AG04450 (cell line): ENCODE measurements at regions not wholly inside any gene's neighbourhood (a gene's known extent, or its start where the extent isn't known, plus 50 kb on each side); places are given as distances from the start of the nearest gene placed in this dataset.

Source experiments
- CTCF ChIA-PET: fragments of 300-600, 350-600 bp; formaldehyde crosslinking; extraction: SDS; loops from one replicate; lab custom pipeline; 2022; ENCODE audit warnings: antibody characterized with exemption, inconsistent platforms; lab: Charles Lee
- POLR2A ChIA-PET: fragments of 350-600 bp; formaldehyde crosslinking; extraction: SDS; loops from one replicate; lab custom pipeline; 2021; ENCODE audit warnings: antibody characterized with exemption, inconsistent platforms; lab: Yijun Ruan, JAX
- DNase-seq: peaks from one replicate; pipeline ENCODE4 v3.0.0-alpha.2; 2011; ENCODE audit warnings: low read depth, low spot score
- H3K27ac ChIP-seq: one replicate; pipeline ENCODE4 v1.5.1; 2012; ENCODE audit warnings: low read depth, low read length, control low read depth
- H3K27me3 ChIP-seq: one replicate; pipeline ENCODE4 v1.6.0; 2012; ENCODE audit warnings: low read length; ENCODE audit not compliant: control insufficient read depth, insufficient read depth
- H3K4me3 ChIP-seq: 2 replicates; pipeline ENCODE4 v1.5.1; 2011; ENCODE audit warnings: mild to moderate bottlenecking, low read depth, low read length, control low read depth
- H3K9me3 ChIP-seq: 2 replicates; pipeline ENCODE4 v1.5.1; 2012; ENCODE audit warnings: low read length; ENCODE audit not compliant: control insufficient read depth, insufficient read depth
- TF ChIP-seq, protein P1 (sequence below): IDR thresholded peaks from 2 replicates; pipeline ENCODE4 v1.5.1; 2011; ENCODE audit warnings: low read depth, low read length, control low read depth, inconsistent platforms

GRCh38 chr9:106590759-106591505 is 272.0 kb upstream of the ZNF462 start:
- no peak overlapping the region for H3K4me3 ChIP-seq
- TF ChIP-seq, protein P1, sequence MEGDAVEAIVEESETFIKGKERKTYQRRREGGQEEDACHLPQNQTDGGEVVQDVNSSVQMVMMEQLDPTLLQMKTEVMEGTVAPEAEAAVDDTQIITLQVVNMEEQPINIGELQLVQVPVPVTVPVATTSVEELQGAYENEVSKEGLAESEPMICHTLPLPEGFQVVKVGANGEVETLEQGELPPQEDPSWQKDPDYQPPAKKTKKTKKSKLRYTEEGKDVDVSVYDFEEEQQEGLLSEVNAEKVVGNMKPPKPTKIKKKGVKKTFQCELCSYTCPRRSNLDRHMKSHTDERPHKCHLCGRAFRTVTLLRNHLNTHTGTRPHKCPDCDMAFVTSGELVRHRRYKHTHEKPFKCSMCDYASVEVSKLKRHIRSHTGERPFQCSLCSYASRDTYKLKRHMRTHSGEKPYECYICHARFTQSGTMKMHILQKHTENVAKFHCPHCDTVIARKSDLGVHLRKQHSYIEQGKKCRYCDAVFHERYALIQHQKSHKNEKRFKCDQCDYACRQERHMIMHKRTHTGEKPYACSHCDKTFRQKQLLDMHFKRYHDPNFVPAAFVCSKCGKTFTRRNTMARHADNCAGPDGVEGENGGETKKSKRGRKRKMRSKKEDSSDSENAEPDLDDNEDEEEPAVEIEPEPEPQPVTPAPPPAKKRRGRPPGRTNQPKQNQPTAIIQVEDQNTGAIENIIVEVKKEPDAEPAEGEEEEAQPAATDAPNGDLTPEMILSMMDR = no peak
- no peak overlapping the region for H3K27ac ChIP-seq
- H3K27me3 ChIP-seq = no peaks in the 10 kb centered on the region
- CTCF ChIA-PET = no interaction called here
- no peak for DNase-seq
- POLR2A ChIA-PET = no interaction called here
- peaks cover 3% of the 10 kb centered on the region; the same call in 1 of the 2 replicates for H3K9me3 ChIP-seq

GRCh38 chr9:106593201-106593600 is 269.8 kb upstream of the ZNF462 start:
- CTCF ChIA-PET = no interaction called here
- TF ChIP-seq, protein P1 = no peak

DNA sequence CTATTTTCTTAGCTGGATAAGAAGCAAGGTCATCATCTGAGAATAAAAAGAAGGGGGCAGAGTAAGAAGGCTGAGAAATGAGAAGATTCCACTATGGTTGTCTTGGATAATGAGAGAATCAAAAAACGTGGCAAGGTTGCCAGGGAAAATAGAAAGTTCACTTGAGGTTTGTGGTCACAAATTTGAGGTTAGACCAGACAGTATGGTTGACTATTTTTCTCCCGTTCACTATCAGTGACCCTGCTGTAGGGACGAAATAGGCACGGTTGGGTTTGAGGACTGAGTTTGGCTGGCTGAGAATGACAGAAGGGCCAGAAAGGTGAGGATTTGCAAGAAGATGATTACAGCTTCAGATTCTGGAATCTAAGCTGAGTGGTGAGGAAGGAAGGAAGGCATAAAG is 266.0 kb upstream of the ZNF462 start:
- H3K27me3 ChIP-seq = no peaks in the 10 kb centered on the region
- no peak overlapping the region for H3K27ac ChIP-seq
- no peaks in the 10 kb centered on the region for H3K9me3 ChIP-seq
- TF ChIP-seq, protein P1 = no peak
- ChIA-PET CTCF (no interaction called here), POLR2A (no interaction called here)
- H3K4me3 ChIP-seq = no peak overlapping the region
- no peak for DNase-seq

More at GRCh38 chr9:106593201-106593600, 269.8 kb upstream of the ZNF462 start:
- POLR2A ChIA-PET = no interaction called here
- Histone ChIP-seq H3K4me3 (no peak overlapping the region), H3K9me3 (no peaks in the 10 kb centered on the region), H3K27ac (no peak overlapping the region), H3K27me3 (no peaks in the 10 kb centered on the region)
- no peak for DNase-seq

DNA sequence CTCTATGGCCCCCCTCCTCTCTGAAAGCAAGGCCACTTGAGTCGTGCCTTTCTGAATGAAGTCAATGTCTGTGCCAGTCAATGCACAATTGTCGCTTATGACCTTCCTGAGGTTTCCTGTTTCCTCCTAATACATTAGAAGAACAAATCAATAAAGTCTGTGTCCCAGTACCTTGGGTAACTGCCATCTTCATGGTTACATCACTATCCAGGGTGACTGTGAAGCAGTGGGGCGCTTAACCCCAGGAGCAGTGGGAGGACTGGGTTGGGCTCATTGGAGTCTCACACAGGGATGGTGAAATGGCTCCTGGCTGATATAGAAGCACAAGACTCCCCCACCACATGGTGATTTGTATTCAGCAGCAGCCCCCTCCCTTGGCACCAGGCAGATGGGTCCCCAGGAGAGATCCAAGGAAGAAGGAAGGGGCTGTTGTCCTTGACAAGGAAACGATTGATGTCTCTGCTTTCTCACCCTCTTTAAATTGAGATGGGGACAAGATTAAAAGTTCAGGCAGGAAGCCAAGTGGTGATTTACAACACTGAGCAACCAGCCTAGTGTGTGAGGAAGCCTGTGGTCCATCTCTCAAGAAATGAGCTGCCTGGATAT is 261.9 kb upstream of the ZNF462 start:
- Histone ChIP-seq H3K27ac (no peak overlapping the region), H3K9me3 (no peaks in the 10 kb centered on the region), H3K4me3 (no peak overlapping the region), H3K27me3 (no peaks in the 10 kb centered on the region)
- no peak for DNase-seq
- TF ChIP-seq, protein P1 = no peak
- POLR2A ChIA-PET = no interaction called here
- CTCF ChIA-PET = no interaction called here

DNA sequence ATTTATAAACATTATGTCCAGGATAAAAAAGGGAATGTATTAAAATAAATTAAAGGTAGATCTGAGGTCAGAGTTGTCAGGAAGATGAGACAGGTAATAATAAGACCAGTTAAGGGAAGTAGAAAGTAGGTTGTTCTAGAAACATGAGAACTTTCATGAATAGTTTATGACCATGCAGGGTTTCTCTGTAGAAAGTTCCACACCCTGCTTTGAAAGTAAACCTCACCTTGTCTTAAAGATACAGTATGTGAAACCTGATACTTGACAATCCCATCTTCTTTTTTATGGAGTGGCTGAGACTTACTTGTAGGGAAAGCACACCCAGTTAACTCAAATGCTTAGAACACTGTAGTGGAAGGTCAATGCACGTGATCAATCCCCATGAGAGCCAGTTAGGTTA is 260.6 kb upstream of the ZNF462 start:
- no peak for DNase-seq
- POLR2A ChIA-PET = no interaction called here
- no peaks in the 10 kb centered on the region for H3K27me3 ChIP-seq
- TF ChIP-seq, protein P1 = no peak
- CTCF ChIA-PET = no interaction called here
- no peak overlapping the region for H3K27ac ChIP-seq
- H3K4me3 ChIP-seq = no peak overlapping the region
- H3K9me3 ChIP-seq = no peaks in the 10 kb centered on the region
